Stomach (tissue), 8 donors: ENCODE measurements at regions not wholly inside any gene's neighbourhood (a gene's known extent, or its start where the extent isn't known, plus 50 kb on each side); places are given as distances from the start of the nearest gene placed in this dataset.

Experiments used
- DNase-seq, 2 donors: peaks; one replicate each; pipeline versions ENCODE4 v3.0.0 to v3.0.0-alpha.2; 2013 to 2019
- H3K27ac ChIP-seq, 5 donors: fragments of 200-600 bp in 4 of 5; sonication (generic) in 4 of 5; one replicate each; pipeline ENCODE4 v1.5.1; 2013 to 2019; ENCODE audit warnings: mild to moderate bottlenecking in 1 of 5, moderate library complexity in 1 of 5
- H3K27me3 ChIP-seq, 3 donors: fragments of 200-600 bp; sonication (generic); one replicate each; pipeline ENCODE4 v1.5.1; 2017 to 2019; ENCODE audit warnings: mixed run types in 1 of 3
- H3K36me3 ChIP-seq, 4 donors: fragments of 200-600 bp; sonication (generic); 1 replicate in 3 of 4; 2 replicates in 1 of 4; pipeline ENCODE4 v1.5.1; 2016 to 2019
- H3K4me1 ChIP-seq, 4 donors: fragments of 200-600 bp; sonication (generic); one replicate each; pipeline ENCODE4 v1.5.1; 2016 to 2019
- H3K4me3 ChIP-seq, 4 donors: fragments of 200-600 bp; sonication (generic) in 3 of 4; one replicate each; pipeline ENCODE4 v1.5.1; 2016 to 2019; ENCODE audit warnings: mild to moderate bottlenecking in 1 of 4
- H3K9me3 ChIP-seq, 4 donors: fragments of 200-600 bp; sonication (generic); one replicate each; pipeline ENCODE4 v1.5.1; 2016 to 2019
- CTCF ChIP-seq, 7 experiments: fragments of 450-650 bp in 4 of 7; fragments of 200-600 bp in 3 of 7; sonication (generic) in 3 of 7; IDR thresholded peaks; one replicate each; pipeline ENCODE4 v1.5.1; 2016 to 2019; ENCODE audit warnings: antibody characterized with exemption in 7 of 7, control low read depth in 2 of 7, mild to moderate bottlenecking in 1 of 7
- EP300 ChIP-seq: sonication (generic); formaldehyde crosslinking; IDR thresholded peaks from one replicate; pipeline ENCODE4 v1.6.1; 2017; ENCODE audit warnings: antibody characterized with exemption
- POLR2A ChIP-seq, 4 donors: fragments of 450-650 bp; IDR thresholded peaks; one replicate each; pipeline ENCODE4 v1.6.1; 2016; ENCODE audit warnings: antibody characterized with exemption in 4 of 4, control low read depth in 2 of 4, mild to moderate bottlenecking in 1 of 4, moderate library complexity in 1 of 4
- POLR2AphosphoS5 ChIP-seq, 3 donors: sonication (generic); formaldehyde crosslinking; IDR thresholded peaks; one replicate each; pipeline ENCODE4 v1.6.1; 2016; ENCODE audit warnings: antibody characterized with exemption in 3 of 3
- WGBS, 5 donors: extraction: QIAGEN DNeasy Blood & Tissue Kit in 3 of 5; methylation state at CpG; one replicate each; pipeline versions ENCODE4 v1.1.5 to v1.1.7; 2013 to 2018; 5-methylcytosine and 5-hydroxymethylcytosine counted together
- intact Hi-C: fragments of 100-400 bp; cut with DNase I; formaldehyde crosslinking; loops from one replicate; pipeline ENCODE4 v1.15.1; 2023; ENCODE audit warnings: low total_unique reads
- donor health status: healthy with polysubstance abuse.
- donor health status: Bipolar disorder and iron deficiency.
- donor health status: healthy.

- 80 to 87% (median 83%) methylated on average over 6 of the region's 6 CpGs for WGBS, 5 donors
- no peaks in the 10 kb centered on the region for H3K27me3 ChIP-seq
- H3K27ac ChIP-seq = no peak overlapping the region
- intact Hi-C loops = no loop called here
- H3K4me1 ChIP-seq = no peaks in the 10 kb centered on the region
- no peaks in the 10 kb centered on the region for H3K36me3 ChIP-seq
- H3K9me3 ChIP-seq = peaks cover 0 to 4% (median 0%) of the 10 kb centered on the region in 4 donors
- H3K4me3 ChIP-seq = no peak overlapping the region
- no peak for TF ChIP-seq POLR2AphosphoS5 (IDR thresholded peaks at IDR 0.05)
- DNase-seq = no peak
Observed at GRCh38 chr13:68261105-68261504, 1031.0 kb upstream of the PCDH9 start.

GRCh38 chr13:68257111-68257842, 1027.1 kb upstream of the PCDH9 start:
- 86 to 89% (median 88%) methylated on average over 15 of the region's 15 CpGs for WGBS, 5 donors
- peaks cover 0 to 4% (median 0%) of the 10 kb centered on the region in 4 donors for H3K9me3 ChIP-seq
- DNase-seq = no peak
- no peaks in the 10 kb centered on the region for H3K27me3 ChIP-seq
- no peak overlapping the region for H3K4me3 ChIP-seq
- H3K27ac ChIP-seq = no peak overlapping the region
- no peak for TF ChIP-seq POLR2AphosphoS5 (IDR thresholded peaks at IDR 0.05)
- no peak for TF ChIP-seq CTCF (IDR thresholded peaks at IDR 0.05)
- no peak for TF ChIP-seq EP300
- no peak for TF ChIP-seq POLR2A (IDR thresholded peaks at IDR 0.05)
- no peaks in the 10 kb centered on the region for H3K36me3 ChIP-seq
- intact Hi-C loops = no loop called here
- no peaks in the 10 kb centered on the region for H3K4me1 ChIP-seq

- intact Hi-C loops = no loop called here
- H3K36me3 ChIP-seq = no peaks in the 10 kb centered on the region
- no peak overlapping the region for H3K4me3 ChIP-seq
- no peak for TF ChIP-seq POLR2AphosphoS5 (IDR thresholded peaks at IDR 0.05)
- no peak for TF ChIP-seq CTCF (IDR thresholded peaks at IDR 0.05)
- no peak for TF ChIP-seq EP300
- TF ChIP-seq POLR2A (IDR thresholded peaks at IDR 0.05) = no peak
- H3K27ac ChIP-seq = no peak overlapping the region
- H3K27me3 ChIP-seq = no peaks in the 10 kb centered on the region
- DNase-seq = no peak
- H3K9me3 ChIP-seq = peaks cover 0 to 4% (median 0%) of the 10 kb centered on the region in 4 donors
- no peaks in the 10 kb centered on the region for H3K4me1 ChIP-seq
- 56 to 72% (median 69%) methylated on average over 4 of the region's 4 CpGs for WGBS, 5 donors
Observed at GRCh38 chr13:68254151-68254550, 1024.0 kb upstream of the PCDH9 start.

GRCh38 chr13:68234274-68234673, 1004.1 kb upstream of the PCDH9 start:
- TF ChIP-seq EP300 (no peak), POLR2A (IDR thresholded peaks at IDR 0.05) (no peak), CTCF (IDR thresholded peaks at IDR 0.05) (no peak), POLR2AphosphoS5 (IDR thresholded peaks at IDR 0.05) (no peak)
- Histone ChIP-seq H3K36me3 (no peaks in the 10 kb centered on the region), H3K27me3 (no peaks in the 10 kb centered on the region), H3K4me1 (no peaks in the 10 kb centered on the region), H3K4me3 (no peak overlapping the region), H3K9me3 (no peaks in the 10 kb centered on the region), H3K27ac (no peak overlapping the region)
- DNase-seq = peak in 1 of 2 donors; percentile 37
- intact Hi-C loops = no loop called here
